KMS-11 (cell line): ENCODE measurements at regions not wholly inside any gene's neighbourhood (a gene's known extent, or its start where the extent isn't known, plus 50 kb on each side); places are given as distances from the start of the nearest gene placed in this dataset.

Experiments used
- H2AFZ ChIP-seq: fragments of 200-600 bp; sonication (generic); 2 replicates; pipeline ENCODE4 v1.6.1; 2016; ENCODE audit warnings: antibody characterized with exemption, mixed run types, low read depth
- H3K27ac ChIP-seq: fragments of 200-600 bp; sonication (generic); 2 replicates; pipeline ENCODE4 v1.6.1; 2016; ENCODE audit warnings: mild to moderate bottlenecking, mixed run types
- H3K27me3 ChIP-seq: fragments of 200-600 bp; sonication (generic); 2 replicates; pipeline ENCODE4 v1.6.1; 2017; ENCODE audit warnings: mild to moderate bottlenecking, low read depth, mixed run types, moderate library complexity; ENCODE audit not compliant: insufficient read depth
- H3K36me3 ChIP-seq: fragments of 200-600 bp; sonication (generic); 2 replicates; pipeline ENCODE4 v1.6.1; 2017; ENCODE audit warnings: mild to moderate bottlenecking, mixed run types; ENCODE audit not compliant: insufficient read depth
- H3K4me1 ChIP-seq: fragments of 200-600 bp; sonication (generic); 2 replicates; pipeline ENCODE4 v1.6.1; 2016; ENCODE audit warnings: mild to moderate bottlenecking, low read depth, mixed run types; ENCODE audit not compliant: poor library complexity, severe bottlenecking
- H3K4me2 ChIP-seq: fragments of 200-600 bp; sonication (generic); 2 replicates; pipeline ENCODE4 v1.7.0; 2016; ENCODE audit warnings: mild to moderate bottlenecking, mixed run types
- H3K4me3 ChIP-seq: fragments of 200-600 bp; sonication (generic); IDR thresholded peaks from 2 replicates; pipeline ENCODE4 v1.6.1; 2017; ENCODE audit warnings: low read depth, low read length, mixed read lengths; ENCODE audit not compliant: insufficient read depth
- H3K79me2 ChIP-seq: fragments of 200-600 bp; sonication (generic); 2 replicates; pipeline ENCODE4 v1.6.1; 2016; ENCODE audit warnings: low read depth, mixed run types; ENCODE audit not compliant: insufficient read depth
- H3K9ac ChIP-seq: fragments of 200-600 bp; sonication (generic); 2 replicates; pipeline ENCODE4 v1.6.1; 2016; ENCODE audit warnings: mild to moderate bottlenecking, mixed run types
- H4K20me1 ChIP-seq: fragments of 200-600 bp; sonication (generic); 2 replicates; pipeline ENCODE4 v1.6.1; 2016; ENCODE audit warnings: mild to moderate bottlenecking, mixed run types; ENCODE audit not compliant: insufficient read depth
- CTCF ChIP-seq: fragments of 200-600 bp; sonication (generic); conservative IDR thresholded peaks from 2 replicates; pipeline ENCODE4 v1.6.1; 2017; ENCODE audit warnings: low read depth, mild to moderate bottlenecking, antibody characterized with exemption, low read length, moderate library complexity, mixed read lengths

DNA sequence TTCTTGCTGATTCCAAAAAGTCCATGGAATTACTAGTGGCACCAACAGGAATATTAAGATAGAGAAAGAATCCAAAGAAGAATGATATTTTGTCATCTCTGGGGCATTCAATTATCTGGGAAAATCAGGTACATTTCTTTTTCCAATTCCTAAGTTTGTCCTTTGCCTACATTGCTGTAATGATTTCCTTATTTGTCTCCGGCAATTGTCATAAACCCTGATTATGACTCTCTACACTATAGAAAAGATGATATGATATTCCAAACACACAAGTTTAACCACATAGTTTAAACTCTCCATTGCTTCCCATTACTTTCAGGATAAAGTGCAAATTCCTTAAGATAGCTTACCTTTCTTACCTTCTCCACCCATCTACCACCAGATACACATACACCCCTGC, 647.0 kb downstream of the PLPP3 start:
- no peaks in the 10 kb centered on the region for H3K27me3 ChIP-seq
- no peak overlapping the region for H3K9ac ChIP-seq
- no peaks in the 10 kb centered on the region for H4K20me1 ChIP-seq
- H3K27ac ChIP-seq, result no peak overlapping the region
- H3K36me3 ChIP-seq, result no peaks in the 10 kb centered on the region
- no peak overlapping the region for H3K4me2 ChIP-seq
- no peak for TF ChIP-seq CTCF
- no peak overlapping the region for H3K4me3 ChIP-seq
- H3K4me1 ChIP-seq, result no peaks in the 10 kb centered on the region
- no peaks in the 10 kb centered on the region for H3K79me2 ChIP-seq
- no peak overlapping the region for H2AFZ ChIP-seq

GRCh38 chr1:55931081-55931940, 648.1 kb downstream of the PLPP3 start:
- no peak for TF ChIP-seq CTCF
- Histone ChIP-seq H2AFZ (no peak overlapping the region), H3K27ac (no peak overlapping the region)

DNA sequence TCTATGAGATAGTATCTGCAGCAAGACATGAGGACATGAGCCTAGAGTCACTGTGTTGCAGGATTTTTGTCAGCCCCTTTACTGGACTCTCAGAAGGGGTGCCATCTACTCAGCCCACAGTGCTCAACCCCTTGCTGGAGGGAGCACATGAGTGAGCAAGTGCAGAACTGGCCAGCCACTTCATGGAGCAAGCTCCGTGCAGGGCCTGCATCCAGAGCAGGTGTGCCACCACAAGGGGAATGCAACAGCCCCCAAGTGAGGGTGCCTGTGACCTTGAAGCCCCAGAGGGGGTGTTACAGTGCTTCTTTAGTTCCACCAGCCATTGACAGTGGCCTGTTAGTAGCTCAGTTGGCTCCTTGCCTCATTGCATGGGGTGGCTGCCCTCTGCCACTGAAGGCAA, 649.7 kb downstream of the PLPP3 start:
- Histone ChIP-seq H4K20me1 (no peaks in the 10 kb centered on the region), H3K27me3 (no peaks in the 10 kb centered on the region), H3K4me3 (no peak overlapping the region), H3K36me3 (no peaks in the 10 kb centered on the region), H2AFZ (no peak overlapping the region), H3K4me2 (no peak overlapping the region), H3K9ac (no peak overlapping the region), H3K27ac (no peak overlapping the region), H3K79me2 (no peaks in the 10 kb centered on the region), H3K4me1 (no peaks in the 10 kb centered on the region)
- TF ChIP-seq CTCF, result no peak

More at GRCh38 chr1:55931081-55931940, 648.1 kb downstream of the PLPP3 start:
- H3K4me1 ChIP-seq, result no peaks in the 10 kb centered on the region
- no peaks in the 10 kb centered on the region for H4K20me1 ChIP-seq
- H3K27me3 ChIP-seq, result no peaks in the 10 kb centered on the region
- H3K4me2 ChIP-seq, result no peak overlapping the region
- H3K4me3 ChIP-seq, result no peak overlapping the region
- no peaks in the 10 kb centered on the region for H3K36me3 ChIP-seq
- no peak overlapping the region for H3K9ac ChIP-seq
- no peaks in the 10 kb centered on the region for H3K79me2 ChIP-seq

GRCh38 chr1:55928576-55928975, 650.8 kb downstream of the PLPP3 start:
- H3K9ac ChIP-seq, result no peak overlapping the region
- no peak for TF ChIP-seq CTCF
- H3K4me2 ChIP-seq, result no peak overlapping the region
- H3K79me2 ChIP-seq, result no peaks in the 10 kb centered on the region
- H4K20me1 ChIP-seq, result no peaks in the 10 kb centered on the region
- H3K36me3 ChIP-seq, result no peaks in the 10 kb centered on the region
- no peaks in the 10 kb centered on the region for H3K4me1 ChIP-seq
- no peak overlapping the region for H3K27ac ChIP-seq
- H2AFZ ChIP-seq, result no peak overlapping the region
- no peaks in the 10 kb centered on the region for H3K27me3 ChIP-seq
- no peak overlapping the region for H3K4me3 ChIP-seq
